ENCODE measurements at regions not wholly inside any gene's neighbourhood (a gene's known extent, or its start where the extent isn't known, plus 50 kb on each side); places are given as distances from the start of the nearest gene placed in this dataset.

GRCh38 chr13:111575276-111575675 is 254.8 kb downstream of the TEX29 start:
- H3K36me3 ChIP-seq (ENCODE audit: control insufficient read depth, insufficient read depth, low read length) = no peaks in the 10 kb centered on the region
- TF ChIP-seq CTCF (IDR thresholded peaks at IDR 0.05; ENCODE audit: insufficient read depth, low read length, severe bottlenecking) = no peak
- DNase-seq (ENCODE audit: low read depth) = no peak
- FAIRE-seq = no peak
- H3K4me3 ChIP-seq (ENCODE audit: low read depth, low read length) = no peak overlapping the region
- H3K27me3 ChIP-seq (ENCODE audit: control insufficient read depth, insufficient read depth, low read length) = no peaks in the 10 kb centered on the region

- no peaks in the 10 kb centered on the region for H3K27me3 ChIP-seq (ENCODE audit: control insufficient read depth, insufficient read depth, low read length)
- H3K4me3 ChIP-seq (ENCODE audit: low read depth, low read length) = no peak overlapping the region
- no peaks in the 10 kb centered on the region for H3K36me3 ChIP-seq (ENCODE audit: control insufficient read depth, insufficient read depth, low read length)
- DNase-seq (ENCODE audit: low read depth) (no peak), FAIRE-seq (no peak)
- no peak for TF ChIP-seq CTCF (IDR thresholded peaks at IDR 0.05; ENCODE audit: insufficient read depth, low read length, severe bottlenecking)
Observed at GRCh38 chr13:111575719-111576118, 255.3 kb downstream of the TEX29 start.

- Histone ChIP-seq H3K4me3 (ENCODE audit: low read depth, low read length) (no peak overlapping the region), H3K36me3 (ENCODE audit: control insufficient read depth, insufficient read depth, low read length) (no peaks in the 10 kb centered on the region), H3K27me3 (ENCODE audit: control insufficient read depth, insufficient read depth, low read length) (no peaks in the 10 kb centered on the region)
- TF ChIP-seq CTCF (IDR thresholded peaks at IDR 0.05; ENCODE audit: insufficient read depth, low read length, severe bottlenecking) = no peak
- DNase-seq (ENCODE audit: low read depth) (no peak), FAIRE-seq (no peak)
Observed at GRCh38 chr13:111577208-111577828, 256.9 kb downstream of the TEX29 start.

DNA sequence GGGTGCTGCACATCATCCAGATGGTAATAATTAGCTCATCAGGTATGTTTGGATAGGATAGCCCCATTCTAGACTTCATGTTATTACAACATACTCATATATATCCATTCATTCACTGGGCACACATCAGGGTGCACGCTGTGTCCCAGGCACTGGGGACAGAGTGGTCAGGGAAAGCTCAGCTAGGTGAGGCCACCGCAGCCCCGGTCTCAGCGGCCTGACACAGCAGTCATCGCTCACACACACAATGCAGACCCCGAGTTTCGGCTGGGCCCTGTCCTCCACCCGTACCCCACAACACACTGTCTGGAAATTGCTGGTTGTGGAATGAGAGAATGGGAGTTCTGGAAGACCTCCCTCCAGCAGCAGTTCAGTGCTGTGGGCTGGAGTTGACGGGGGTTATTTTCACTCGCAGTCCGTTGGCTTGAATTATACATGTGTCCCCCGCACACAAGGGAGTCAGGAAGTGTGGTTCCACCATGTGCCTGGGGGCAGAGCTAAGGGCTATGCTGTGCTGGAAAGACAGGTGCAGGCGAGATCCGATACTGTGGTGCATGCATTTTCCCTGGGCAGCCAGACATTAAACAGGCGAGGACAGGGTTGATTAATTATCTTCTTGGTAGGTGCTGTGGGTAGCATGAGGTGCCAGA is 257.6 kb downstream of the TEX29 start:
- no peaks in the 10 kb centered on the region for H3K36me3 ChIP-seq (ENCODE audit: control insufficient read depth, insufficient read depth, low read length)
- H3K4me3 ChIP-seq (ENCODE audit: low read depth, low read length) = no peak overlapping the region
- no peaks in the 10 kb centered on the region for H3K27me3 ChIP-seq (ENCODE audit: control insufficient read depth, insufficient read depth, low read length)
- TF ChIP-seq CTCF (IDR thresholded peaks at IDR 0.05; ENCODE audit: insufficient read depth, low read length, severe bottlenecking) = no peak
- no peak for DNase-seq (ENCODE audit: low read depth)
- no peak for FAIRE-seq

- DNase-seq (ENCODE audit: low read depth) (no peak), FAIRE-seq (no peak)
- Histone ChIP-seq H3K4me3 (ENCODE audit: low read depth, low read length) (no peak overlapping the region), H3K36me3 (ENCODE audit: control insufficient read depth, insufficient read depth, low read length) (no peaks in the 10 kb centered on the region), H3K27me3 (ENCODE audit: control insufficient read depth, insufficient read depth, low read length) (no peaks in the 10 kb centered on the region)
- no peak for TF ChIP-seq CTCF (IDR thresholded peaks at IDR 0.05; ENCODE audit: insufficient read depth, low read length, severe bottlenecking)
Observed at GRCh38 chr13:111584101-111584672, 263.7 kb downstream of the TEX29 start.

Data from bronchial epithelial cell (primary cell).